Endothelial cell of umbilical vein (primary cell): ENCODE measurements at regions not wholly inside any gene's neighbourhood (a gene's known extent, or its start where the extent isn't known, plus 50 kb on each side); places are given as distances from the start of the nearest gene placed in this dataset.

Experiments
- BruUV-seq: library from RNA; stranded (reverse); fragments of 400-500 nt; replicated peaks from 2 replicates; lab custom pipeline; 2021; lab: Mats Ljungman, UMichigan
- CTCF ChIA-PET: fragments of 300-600, 350-600 bp; sonication (Branson Sonifier 250); formaldehyde crosslinking; loops from one replicate; lab custom pipeline; 2021; ENCODE audit warnings: antibody characterized with exemption, inconsistent platforms; lab: Charles Lee
- POLR2A ChIA-PET: fragments of 300-600, 350-600 bp; sonication (Branson Sonifier 250); formaldehyde crosslinking; loops from one replicate; lab custom pipeline; 2021; ENCODE audit warnings: antibody characterized with exemption, inconsistent platforms; lab: Charles Lee
- DNase-seq: peaks from one replicate; pipeline ENCODE4 v3.0.0-alpha.2; 2011; ENCODE audit warnings: low read depth, low spot score
- FAIRE-seq: peaks from 2 replicates; lab custom pipeline; 2011; peaks lifted over from hg19 to GRCh38; lab: Jason Lieb, UNC
- H2AFZ ChIP-seq: 2 replicates; pipeline ENCODE4 v1.6.0; 2012; ENCODE audit warnings: low read depth, low read length, control low read depth, inconsistent platforms
- H3K27ac ChIP-seq: 2 replicates; pipeline ENCODE4 v1.5.1; 2011; ENCODE audit warnings: low read depth, mild to moderate bottlenecking, control low read depth, low read length, moderate library complexity; ENCODE audit not compliant: insufficient read depth
- H3K27me3 ChIP-seq, 2 experiments: 2 replicates each; pipeline versions ENCODE4 v1.6.0 to v1.6.1; 2011; ENCODE audit warnings: low read length in 2 of 2, mixed read lengths in 1 of 2; ENCODE audit not compliant: control insufficient read depth in 2 of 2, insufficient read depth in 2 of 2
- H3K36me3 ChIP-seq, 2 experiments: 2 replicates in 1 of 2; 3 replicates in 1 of 2; pipeline ENCODE4 v1.5.1; 2011; ENCODE audit warnings: low read length in 2 of 2, mild to moderate bottlenecking in 1 of 2, moderate library complexity in 1 of 2; ENCODE audit not compliant: control insufficient read depth in 2 of 2, insufficient read depth in 2 of 2; ENCODE audit errors: extremely low read depth in 1 of 2
- H3K4me1 ChIP-seq: 3 replicates; pipeline ENCODE4 v1.5.1; 2011; ENCODE audit warnings: mild to moderate bottlenecking, low read length; ENCODE audit not compliant: control insufficient read depth, insufficient read depth; ENCODE audit errors: extremely low read depth
- H3K4me2 ChIP-seq: 2 replicates; pipeline ENCODE4 v1.6.1; 2011; ENCODE audit warnings: low read length, control low read depth, mixed read lengths; ENCODE audit not compliant: insufficient read depth
- H3K4me3 ChIP-seq, 3 experiments: fragments of 200-600 bp in 1 of 3; sonication (generic), shearing (Covaris generic) in 1 of 3; replicated peaks in 1 of 3; 2 replicates each; pipeline ENCODE4 v1.5.1; 2011 to 2016; ENCODE audit warnings: control low read depth in 3 of 3, low read length in 3 of 3, mild to moderate bottlenecking in 2 of 3, inconsistent platforms in 1 of 3, low read depth in 1 of 3, moderate library complexity in 1 of 3; ENCODE audit not compliant: insufficient read depth in 1 of 3
- H3K79me2 ChIP-seq: 2 replicates; pipeline ENCODE4 v1.6.0; 2012; ENCODE audit warnings: low read length, inconsistent platforms; ENCODE audit not compliant: control insufficient read depth, insufficient read depth
- H3K9ac ChIP-seq: replicated peaks from 2 replicates; pipeline ENCODE3; 2011; ENCODE audit warnings: low read length, control low read depth; ENCODE audit not compliant: insufficient read depth; ENCODE audit errors: extremely low read depth
- H3K9me1 ChIP-seq: replicated peaks from 3 replicates; pipeline ENCODE4 v1.6.0; 2011; ENCODE audit warnings: mild to moderate bottlenecking, low read length; ENCODE audit not compliant: control insufficient read depth, insufficient read depth; ENCODE audit errors: extremely low read depth
- H3K9me3 ChIP-seq: replicated peaks from 2 replicates; pipeline ENCODE4 v1.5.1; 2012; ENCODE audit warnings: low read length, inconsistent platforms; ENCODE audit not compliant: control insufficient read depth, insufficient read depth
- H4K20me1 ChIP-seq: replicated peaks from 2 replicates; pipeline ENCODE3; 2011; ENCODE audit warnings: mild to moderate bottlenecking, low read length; ENCODE audit not compliant: control insufficient read depth, insufficient read depth; ENCODE audit errors: extremely low read depth
- CTCF ChIP-seq, 2 donors: IDR thresholded peaks; 1 replicate in 1 of 2; 2 replicates in 1 of 2; pipeline ENCODE4 v1.5.1; 2011; ENCODE audit warnings: low read length in 2 of 2, mild to moderate bottlenecking in 2 of 2, moderate library complexity in 2 of 2, control low read depth in 1 of 2, inconsistent platforms in 1 of 2, low read depth in 1 of 2; ENCODE audit not compliant: insufficient read depth in 1 of 2; ENCODE audit errors: extremely low read depth in 1 of 2
- EZH2 ChIP-seq: IDR thresholded peaks from 2 replicates; pipeline ENCODE4 v1.6.1; 2012; ENCODE audit warnings: borderline replicate concordance, low read depth, mild to moderate bottlenecking, moderate library complexity, low read length, inconsistent platforms; ENCODE audit not compliant: severe bottlenecking
- FOS ChIP-seq: IDR thresholded peaks from 2 replicates; pipeline ENCODE4 v1.6.1; 2011; ENCODE audit warnings: mild to moderate bottlenecking, low read length, moderate library complexity, borderline replicate concordance; ENCODE audit not compliant: insufficient read depth
- GATA2 ChIP-seq: IDR thresholded peaks from 2 replicates; pipeline ENCODE4 v1.7.0; 2011; ENCODE audit warnings: low read depth, mild to moderate bottlenecking, moderate library complexity, mixed read lengths, low read length; ENCODE audit not compliant: insufficient read length, insufficient read depth
- JUN ChIP-seq: IDR thresholded peaks from 2 replicates; pipeline ENCODE4 v1.6.1; 2011; ENCODE audit warnings: borderline replicate concordance, low read depth; ENCODE audit not compliant: insufficient read length, insufficient read depth
- MAX ChIP-seq: IDR thresholded peaks from 2 replicates; pipeline ENCODE4 v1.6.1; 2011; ENCODE audit not compliant: insufficient read depth, insufficient read length
- MYC ChIP-seq: IDR thresholded peaks from one replicate; pipeline ENCODE4 v1.6.1; 2011; ENCODE audit warnings: mild to moderate bottlenecking, low read depth, low read length
- POLR2A ChIP-seq: IDR thresholded peaks from 2 replicates; pipeline ENCODE4 v1.6.1; 2012; ENCODE audit warnings: low read depth, mild to moderate bottlenecking, control low read depth, low read length
- POLR2AphosphoS5 ChIP-seq: IDR thresholded peaks from 2 replicates; pipeline ENCODE4 v1.6.1; 2012; ENCODE audit warnings: low read depth, mild to moderate bottlenecking, control low read depth, low read length, moderate library complexity; ENCODE audit not compliant: insufficient read depth
- dilution Hi-C: fragments of 300-500 bp; cut with MboI; formaldehyde crosslinking; loops from one replicate; pipeline ENCODE4 v1.15.0; 2019; ENCODE audit warnings: low sequenced_read_pairs; ENCODE audit not compliant: extremely low pct_ligation_motif_present
- intact Hi-C: fragments of 100-400 bp; cut with micrococcal nuclease; formaldehyde crosslinking; loops from one replicate; pipeline ENCODE4 v1.10.0; 2022

- CTCF ChIA-PET: no interaction called here
- no peaks in the 10 kb centered on the region for H3K9me3 ChIP-seq
- FAIRE-seq: no peak
Observed at GRCh38 chr7:4549681-4550080, 132.4 kb upstream of the FOXK1 start.

More at GRCh38 chr7:4549681-4550080, 132.4 kb upstream of the FOXK1 start:
- Histone ChIP-seq H4K20me1 (no peaks in the 10 kb centered on the region), H3K9me1 (no peaks in the 10 kb centered on the region), H3K9ac (no peak overlapping the region), H3K4me2 (no peak overlapping the region), H3K36me3 (no peaks in the 10 kb centered on the region), H3K27ac (no peak overlapping the region), H3K4me1 (no peaks in the 10 kb centered on the region), H3K4me3 (no peak overlapping the region), H3K79me2 (no peaks in the 10 kb centered on the region), H2AFZ (no peak overlapping the region), H3K27me3 (no peaks in the 10 kb centered on the region)
- TF ChIP-seq FOS: no peak
- TF ChIP-seq MYC: no peak
- TF ChIP-seq JUN: no peak
- no peak for TF ChIP-seq POLR2A
- no peak for TF ChIP-seq CTCF (IDR thresholded peaks at IDR 0.05; ENCODE audit: extremely low read depth in 1 of 2, insufficient read depth in 1 of 2, low read depth in 1 of 2, low read length in 2 of 2)
- TF ChIP-seq POLR2AphosphoS5: no peak
- TF ChIP-seq MAX: no peak
- TF ChIP-seq EZH2: no peak
- TF ChIP-seq GATA2: no peak
- intact Hi-C loops (no loop called here), dilution Hi-C loops (no loop called here)
- DNase-seq: no peak
- POLR2A ChIA-PET: no interaction called here
- BruUV-seq: no TSS peak
